Sigmoid colon (tissue), 4 donors: ENCODE measurements at regions not wholly inside any gene's neighbourhood (a gene's known extent, or its start where the extent isn't known, plus 50 kb on each side); places are given as distances from the start of the nearest gene placed in this dataset.

Source experiments
- EP300 ChIP-seq, 4 donors: sonication (generic); formaldehyde crosslinking; IDR thresholded peaks; one replicate each; pipeline ENCODE4 v1.6.1; 2017; ENCODE audit warnings: antibody characterized with exemption in 4 of 4
- POLR2A ChIP-seq, 2 donors: fragments of 450-650 bp; IDR thresholded peaks; one replicate each; pipeline ENCODE4 v1.6.1; 2016; ENCODE audit warnings: antibody characterized with exemption in 2 of 2, mild to moderate bottlenecking in 2 of 2, moderate library complexity in 2 of 2
- POLR2AphosphoS5 ChIP-seq, 4 donors: sonication (generic); formaldehyde crosslinking; IDR thresholded peaks; one replicate each; pipeline ENCODE4 v1.6.1; 2017; ENCODE audit warnings: antibody characterized with exemption in 4 of 4
- TF ChIP-seq, protein P1 (sequence below), 4 experiments: fragments of 450-650 bp in 3 of 4; fragments of 200-600 bp in 1 of 4; IDR thresholded peaks; one replicate each; pipeline ENCODE4 v1.5.1; 2016 to 2019; ENCODE audit warnings: antibody characterized with exemption in 4 of 4, mild to moderate bottlenecking in 3 of 4, moderate library complexity in 2 of 4

DNA sequence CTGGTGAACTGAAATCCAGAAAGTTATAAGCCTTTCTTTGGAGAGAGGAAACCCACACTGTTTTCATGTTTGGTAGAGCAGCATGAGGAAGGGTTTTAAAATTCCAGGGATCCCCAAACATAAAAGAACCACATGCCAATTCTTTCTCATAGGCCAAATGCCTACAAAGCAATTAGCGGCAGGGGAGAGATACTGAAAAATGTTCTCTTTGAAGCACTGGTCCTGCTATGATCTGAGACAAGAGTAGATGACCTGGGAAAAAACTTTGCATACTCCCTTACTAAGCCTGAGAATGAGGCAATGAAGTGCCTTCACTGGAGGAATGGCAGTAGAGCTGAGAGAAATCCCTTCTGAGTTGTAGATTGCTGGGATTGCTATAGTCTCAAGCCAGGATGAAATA lies 1261.7 kb downstream of the DSC3 start:
- TF ChIP-seq, protein P1, sequence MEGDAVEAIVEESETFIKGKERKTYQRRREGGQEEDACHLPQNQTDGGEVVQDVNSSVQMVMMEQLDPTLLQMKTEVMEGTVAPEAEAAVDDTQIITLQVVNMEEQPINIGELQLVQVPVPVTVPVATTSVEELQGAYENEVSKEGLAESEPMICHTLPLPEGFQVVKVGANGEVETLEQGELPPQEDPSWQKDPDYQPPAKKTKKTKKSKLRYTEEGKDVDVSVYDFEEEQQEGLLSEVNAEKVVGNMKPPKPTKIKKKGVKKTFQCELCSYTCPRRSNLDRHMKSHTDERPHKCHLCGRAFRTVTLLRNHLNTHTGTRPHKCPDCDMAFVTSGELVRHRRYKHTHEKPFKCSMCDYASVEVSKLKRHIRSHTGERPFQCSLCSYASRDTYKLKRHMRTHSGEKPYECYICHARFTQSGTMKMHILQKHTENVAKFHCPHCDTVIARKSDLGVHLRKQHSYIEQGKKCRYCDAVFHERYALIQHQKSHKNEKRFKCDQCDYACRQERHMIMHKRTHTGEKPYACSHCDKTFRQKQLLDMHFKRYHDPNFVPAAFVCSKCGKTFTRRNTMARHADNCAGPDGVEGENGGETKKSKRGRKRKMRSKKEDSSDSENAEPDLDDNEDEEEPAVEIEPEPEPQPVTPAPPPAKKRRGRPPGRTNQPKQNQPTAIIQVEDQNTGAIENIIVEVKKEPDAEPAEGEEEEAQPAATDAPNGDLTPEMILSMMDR (IDR thresholded peaks at IDR 0.05) = no peak
- TF ChIP-seq POLR2AphosphoS5 (IDR thresholded peaks at IDR 0.05) (no peak), POLR2A (IDR thresholded peaks at IDR 0.05) (no peak), EP300 (IDR thresholded peaks at IDR 0.05) (no peak)
